Fibroblast of the aortic adventitia (primary cell): ENCODE measurements at regions not wholly inside any gene's neighbourhood (a gene's known extent, or its start where the extent isn't known, plus 50 kb on each side); places are given as distances from the start of the nearest gene placed in this dataset.

Experiments used
- DNase-seq: peaks from one replicate; pipeline ENCODE4 v3.0.0-alpha.2; 2010; ENCODE audit warnings: low read depth
- H3K4me3 ChIP-seq: 2 replicates; pipeline ENCODE4 v1.5.1; 2011; ENCODE audit warnings: low read depth, mild to moderate bottlenecking, control low read depth, low read length, moderate library complexity
- TF ChIP-seq, protein P1 (sequence below): IDR thresholded peaks from 2 replicates; pipeline ENCODE4 v1.5.1; 2011; ENCODE audit warnings: mild to moderate bottlenecking, low read length, control low read depth, inconsistent platforms; ENCODE audit not compliant: insufficient read depth

DNA sequence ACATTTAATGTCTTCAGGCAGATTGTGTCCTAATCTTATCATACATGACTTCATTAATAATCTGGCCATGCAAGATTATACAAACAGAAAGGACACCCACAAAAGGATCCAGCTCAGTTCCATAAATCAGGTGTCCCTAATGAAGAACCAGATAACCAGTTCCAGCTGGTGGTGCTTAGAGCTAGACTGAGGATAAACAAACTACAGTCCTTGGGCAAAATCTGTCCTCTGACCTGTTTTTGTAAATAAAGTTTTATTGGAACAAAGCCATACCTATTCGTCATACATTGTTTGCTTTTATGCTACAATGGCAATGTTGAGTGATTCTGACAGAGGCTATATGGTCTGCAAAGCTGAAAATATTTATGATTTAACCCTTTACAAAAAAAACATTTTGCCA is 199.5 kb downstream of the MID1IP1 start:
- TF ChIP-seq, protein P1, sequence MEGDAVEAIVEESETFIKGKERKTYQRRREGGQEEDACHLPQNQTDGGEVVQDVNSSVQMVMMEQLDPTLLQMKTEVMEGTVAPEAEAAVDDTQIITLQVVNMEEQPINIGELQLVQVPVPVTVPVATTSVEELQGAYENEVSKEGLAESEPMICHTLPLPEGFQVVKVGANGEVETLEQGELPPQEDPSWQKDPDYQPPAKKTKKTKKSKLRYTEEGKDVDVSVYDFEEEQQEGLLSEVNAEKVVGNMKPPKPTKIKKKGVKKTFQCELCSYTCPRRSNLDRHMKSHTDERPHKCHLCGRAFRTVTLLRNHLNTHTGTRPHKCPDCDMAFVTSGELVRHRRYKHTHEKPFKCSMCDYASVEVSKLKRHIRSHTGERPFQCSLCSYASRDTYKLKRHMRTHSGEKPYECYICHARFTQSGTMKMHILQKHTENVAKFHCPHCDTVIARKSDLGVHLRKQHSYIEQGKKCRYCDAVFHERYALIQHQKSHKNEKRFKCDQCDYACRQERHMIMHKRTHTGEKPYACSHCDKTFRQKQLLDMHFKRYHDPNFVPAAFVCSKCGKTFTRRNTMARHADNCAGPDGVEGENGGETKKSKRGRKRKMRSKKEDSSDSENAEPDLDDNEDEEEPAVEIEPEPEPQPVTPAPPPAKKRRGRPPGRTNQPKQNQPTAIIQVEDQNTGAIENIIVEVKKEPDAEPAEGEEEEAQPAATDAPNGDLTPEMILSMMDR, result no peak
- peak; percentile 39 for DNase-seq
- H3K4me3 ChIP-seq, result no peak overlapping the region

DNA sequence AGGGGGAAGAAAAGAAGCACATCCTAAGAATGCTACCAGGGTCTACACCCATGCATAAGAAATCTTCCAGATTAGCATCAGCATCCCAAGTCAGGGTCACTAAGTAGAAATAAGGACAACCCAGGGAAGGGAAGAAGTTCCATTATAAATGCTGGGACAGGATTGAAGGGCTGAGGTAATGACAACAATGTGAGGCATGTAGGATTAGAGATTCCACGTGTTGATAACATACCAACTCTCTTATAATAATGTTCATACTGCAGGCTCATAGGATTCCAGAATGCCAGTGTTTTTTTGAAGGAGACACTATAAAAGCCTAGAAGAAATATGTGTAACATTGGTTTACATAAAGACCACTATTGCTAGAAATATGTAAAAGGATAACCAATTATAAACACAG is 201.2 kb downstream of the MID1IP1 start:
- H3K4me3 ChIP-seq, result no peak overlapping the region
- DNase-seq, result no peak
- TF ChIP-seq, protein P1, result no peak

DNA sequence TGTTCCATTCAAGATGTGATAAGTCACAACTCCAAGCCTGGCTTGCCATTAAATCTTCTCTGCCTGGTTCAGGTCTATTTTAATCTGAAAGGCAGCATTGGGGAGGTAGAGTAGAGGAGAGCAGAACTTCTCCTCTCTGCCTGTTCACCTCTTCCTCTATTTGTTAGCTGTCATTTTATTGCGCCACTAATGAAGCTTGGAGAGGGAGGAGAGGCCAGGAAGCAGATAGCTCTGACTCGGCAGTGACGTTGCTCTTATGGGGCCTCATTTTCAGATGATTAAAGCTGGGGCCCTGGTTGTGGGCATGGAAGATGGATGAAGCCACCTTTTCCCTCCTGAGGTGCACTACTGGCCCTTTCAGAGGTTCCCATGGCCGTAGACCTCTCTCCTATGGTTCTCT is 207.3 kb downstream of the MID1IP1 start:
- TF ChIP-seq, protein P1, result no peak
- H3K4me3 ChIP-seq, result no peak overlapping the region
- DNase-seq, result no peak

DNA sequence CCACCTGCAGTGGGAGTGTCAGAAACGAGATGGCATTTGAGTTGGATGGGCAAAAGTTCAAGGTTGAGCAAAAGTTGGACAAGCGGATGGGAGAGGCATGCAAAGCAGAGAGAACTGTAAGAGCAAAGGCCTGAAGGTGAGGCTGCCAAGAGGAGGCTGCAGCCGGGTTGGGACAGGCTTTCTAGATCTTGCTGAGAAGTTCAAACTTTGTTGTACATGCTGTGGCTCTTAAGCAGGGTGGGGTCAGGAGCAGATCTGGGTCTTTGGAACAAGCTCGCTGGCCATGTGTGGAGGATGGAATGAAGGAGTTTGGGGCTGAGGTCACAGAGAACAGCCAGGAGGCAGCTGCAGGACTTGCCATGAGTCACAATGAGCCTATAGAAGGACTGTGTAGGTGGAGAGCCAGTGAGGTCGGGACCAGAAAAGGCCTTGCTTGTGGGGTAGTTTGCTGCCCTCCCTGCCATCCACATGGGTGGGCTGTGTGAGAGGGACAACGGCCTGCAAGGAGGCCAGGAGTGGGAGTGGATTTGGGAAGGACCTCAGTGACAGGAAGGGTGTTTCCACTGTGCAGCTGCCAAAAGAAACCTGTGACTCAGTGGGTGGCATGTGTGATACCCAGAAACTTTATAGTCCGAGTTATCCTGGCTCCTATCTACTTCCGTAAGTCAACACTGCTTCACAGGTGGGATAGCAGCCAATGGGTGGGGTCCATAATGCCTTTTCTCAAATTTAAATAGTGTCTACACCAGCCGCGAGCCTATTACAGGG is 210.4 kb downstream of the MID1IP1 start:
- TF ChIP-seq, protein P1, result no peak
- peak; percentile 60 for DNase-seq
- H3K4me3 ChIP-seq, result no peak overlapping the region

DNA sequence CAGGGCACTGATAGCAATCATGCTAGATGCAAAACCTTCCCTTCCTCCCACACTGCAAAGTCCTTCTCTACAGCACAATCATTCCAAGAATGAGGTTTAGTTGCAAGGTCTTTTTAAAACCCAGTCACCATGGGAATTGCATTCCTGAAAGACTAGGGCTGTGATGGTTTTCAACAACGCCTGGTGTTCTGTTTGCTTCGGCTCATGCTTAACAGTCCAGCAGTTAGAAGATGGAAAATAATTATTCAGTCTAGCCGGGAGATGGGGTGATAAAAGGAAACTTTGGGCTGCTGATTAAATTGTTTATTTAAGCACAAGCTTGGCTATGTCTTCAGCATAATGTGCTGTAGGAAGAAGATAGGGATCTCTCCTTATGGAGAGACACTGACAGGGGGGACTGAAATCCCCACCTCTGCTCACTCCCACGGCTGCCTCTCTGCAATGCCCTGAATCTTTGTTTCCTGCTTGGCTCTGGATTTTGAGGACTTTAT is 211.4 kb downstream of the MID1IP1 start:
- TF ChIP-seq, protein P1, result no peak
- DNase-seq, result peak; percentile 66
- no peak overlapping the region for H3K4me3 ChIP-seq

DNA sequence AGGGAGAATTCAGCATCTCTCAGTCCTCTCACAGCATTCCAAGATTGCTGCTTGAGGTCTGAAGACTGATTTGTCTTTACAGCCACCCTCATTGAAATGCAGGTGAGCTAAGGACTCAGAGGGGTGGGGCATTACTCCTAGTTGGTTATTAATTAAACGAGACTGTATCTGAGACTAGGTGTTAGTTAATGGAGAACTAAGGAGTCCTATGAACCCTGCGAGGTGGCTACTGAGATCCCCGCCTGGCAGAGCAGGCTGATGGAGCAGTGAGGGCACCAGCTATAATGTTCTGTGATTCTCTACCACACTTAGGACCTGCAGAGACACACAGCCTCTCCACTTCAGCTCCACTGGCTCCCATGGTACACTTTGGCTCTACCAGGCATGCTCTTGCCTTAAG is 215.3 kb downstream of the MID1IP1 start:
- DNase-seq, result no peak
- no peak overlapping the region for H3K4me3 ChIP-seq
- TF ChIP-seq, protein P1, result no peak
